ENCODE measurements at regions not wholly inside any gene's neighbourhood (a gene's known extent, or its start where the extent isn't known, plus 50 kb on each side); places are given as distances from the start of the nearest gene placed in this dataset.

GRCh38 chr7:88363249-88363648 lies 56.6 kb upstream of the STEAP4 start:
- Mint-ChIP-seq H3K9me3 (no peaks in the 10 kb centered on the region), H3K36me3 (ENCODE audit: low read depth) (no peaks in the 10 kb centered on the region), H3K4me3 (no peak overlapping the region), H3K27ac (no peak overlapping the region), H3K27me3 (peaks cover 15% of the 10 kb centered on the region), H3K4me1 (ENCODE audit: low read depth) (peaks cover under 1% of the 10 kb centered on the region)
- no peak for TF ChIP-seq CTCF (IDR thresholded peaks at IDR 0.05)
- H3K27me3 ChIP-seq (ENCODE audit: control insufficient read depth in 1 of 2, insufficient read depth in 2 of 2, low read length in 2 of 2), result no peaks in the 10 kb centered on the region
- no peaks in the 10 kb centered on the region for H3K36me3 ChIP-seq (ENCODE audit: insufficient read depth, low read length)
- ChIA-PET CTCF (interaction anchor here (0.6 kb wide), 1 partner anchor 905 kb away, joined by 3 read pairs; no protein-coding TSS in a partner anchor), POLR2A (no interaction called here)
- H3K27ac ChIP-seq (ENCODE audit: low read depth in 1 of 2, low read length in 2 of 2), result no peak overlapping the region
- intact Hi-C loops (cut with DNase I, micrococcal nuclease), result no loop called here
- no peak for DNase-seq
- no peak overlapping the region for H3K4me3 ChIP-seq (ENCODE audit: low read length)
- ATAC-seq (ENCODE audit: poor library complexity), result no peak
- H3K4me1 ChIP-seq (ENCODE audit: insufficient read depth, low read length), result no peaks in the 10 kb centered on the region
- no peaks in the 10 kb centered on the region for H3K9me3 ChIP-seq (ENCODE audit: control insufficient read depth in 1 of 2, insufficient read depth in 1 of 2, low read length in 2 of 2)

DNA sequence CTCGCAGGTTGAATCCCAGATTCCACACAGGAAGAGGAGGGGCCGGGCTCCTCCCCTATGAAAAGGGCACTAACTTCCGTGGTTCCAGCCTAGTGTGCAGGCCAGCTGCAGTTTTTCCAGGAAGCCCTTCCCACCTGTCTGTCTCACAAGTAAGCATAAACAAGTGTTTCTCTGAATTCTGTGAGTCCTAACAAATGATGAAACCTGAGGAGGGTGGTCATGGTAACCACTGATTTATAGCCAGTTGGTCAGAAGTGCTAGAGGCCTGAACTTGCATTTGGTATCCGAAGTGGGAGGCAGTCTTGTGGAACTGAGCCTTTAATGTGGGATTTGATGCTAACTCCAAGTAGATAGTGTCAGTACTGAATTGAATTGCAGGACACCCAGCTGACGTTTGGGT lies 54.7 kb upstream of the STEAP4 start:
- Mint-ChIP-seq H3K27me3 (peaks cover 20% of the 10 kb centered on the region), H3K9me3 (no peaks in the 10 kb centered on the region), H3K27ac (no peak overlapping the region), H3K4me3 (no peak overlapping the region), H3K4me1 (ENCODE audit: low read depth) (peaks cover 3% of the 10 kb centered on the region), H3K36me3 (ENCODE audit: low read depth) (no peaks in the 10 kb centered on the region)
- Histone ChIP-seq H3K4me3 (ENCODE audit: low read length) (no peak overlapping the region), H3K36me3 (ENCODE audit: insufficient read depth, low read length) (no peaks in the 10 kb centered on the region), H3K27me3 (ENCODE audit: control insufficient read depth in 1 of 2, insufficient read depth in 2 of 2, low read length in 2 of 2) (no peaks in the 10 kb centered on the region), H3K4me1 (ENCODE audit: insufficient read depth, low read length) (no peaks in the 10 kb centered on the region), H3K27ac (ENCODE audit: low read depth in 1 of 2, low read length in 2 of 2) (no peak overlapping the region), H3K9me3 (ENCODE audit: control insufficient read depth in 1 of 2, insufficient read depth in 1 of 2, low read length in 2 of 2) (no peaks in the 10 kb centered on the region)
- no peak for TF ChIP-seq CTCF (IDR thresholded peaks at IDR 0.05)
- CTCF ChIA-PET, result no interaction called here
- ATAC-seq (ENCODE audit: poor library complexity), result no peak
- intact Hi-C loops (cut with DNase I, micrococcal nuclease), result no loop called here
- POLR2A ChIA-PET, result no interaction called here
- DNase-seq, result no peak

- no peak overlapping the region for H3K4me3 Mint-ChIP-seq
- TF ChIP-seq CTCF (IDR thresholded peaks at IDR 0.05), result no peak
- H3K36me3 Mint-ChIP-seq (ENCODE audit: low read depth), result no peaks in the 10 kb centered on the region
- H3K9me3 Mint-ChIP-seq, result no peaks in the 10 kb centered on the region
- Histone ChIP-seq H3K4me1 (ENCODE audit: insufficient read depth, low read length) (no peaks in the 10 kb centered on the region), H3K9me3 (ENCODE audit: control insufficient read depth in 1 of 2, insufficient read depth in 1 of 2, low read length in 2 of 2) (no peaks in the 10 kb centered on the region), H3K27me3 (ENCODE audit: control insufficient read depth in 1 of 2, insufficient read depth in 2 of 2, low read length in 2 of 2) (peaks cover 0 to 5% of the 10 kb centered on the region in 2 experiments), H3K27ac (ENCODE audit: low read depth in 1 of 2, low read length in 2 of 2) (no peak overlapping the region), H3K36me3 (ENCODE audit: insufficient read depth, low read length) (no peaks in the 10 kb centered on the region), H3K4me3 (ENCODE audit: low read length) (no peak overlapping the region)
- H3K27me3 Mint-ChIP-seq, result peaks cover 20% of the 10 kb centered on the region
- ChIA-PET CTCF (no interaction called here), POLR2A (no interaction called here)
- intact Hi-C loops (cut with DNase I, micrococcal nuclease), result no loop called here
- DNase-seq (no peak), ATAC-seq (ENCODE audit: poor library complexity) (no peak)
- H3K27ac Mint-ChIP-seq, result no peak overlapping the region
- H3K4me1 Mint-ChIP-seq (ENCODE audit: low read depth), result peaks cover 3% of the 10 kb centered on the region
These were observed 52.2 kb upstream of the STEAP4 start for GRCh38 chr7:88358881-88359280.
